Nephron (organoid): ENCODE measurements at regions not wholly inside any gene's neighbourhood (a gene's known extent, or its start where the extent isn't known, plus 50 kb on each side); places are given as distances from the start of the nearest gene placed in this dataset.

Experiments
- H3K27ac Mint-ChIP-seq, 3 experiments: 2 replicates each; pipeline ENCODE4 v1.8.0; 2020; ENCODE audit warnings: mixed read lengths in 3 of 3, mild to moderate bottlenecking in 2 of 3, moderate library complexity in 1 of 3
- H3K27me3 Mint-ChIP-seq: 2 replicates; pipeline ENCODE4 v1.8.0; 2021; ENCODE audit warnings: low read depth, mild to moderate bottlenecking, moderate library complexity, mixed read lengths
- H3K36me3 Mint-ChIP-seq: 2 replicates; pipeline ENCODE4 v1.8.0; 2020; ENCODE audit warnings: low read depth, mixed read lengths
- H3K4me1 Mint-ChIP-seq: 2 replicates; pipeline ENCODE4 v1.8.0; 2020; ENCODE audit warnings: mixed read lengths
- H3K4me3 Mint-ChIP-seq, 3 experiments: 2 replicates each; pipeline ENCODE4 v1.8.0; 2020; ENCODE audit warnings: mild to moderate bottlenecking in 3 of 3, mixed read lengths in 3 of 3, moderate library complexity in 2 of 3
- H3K9me3 Mint-ChIP-seq: 2 replicates; pipeline ENCODE4 v1.8.0; 2020; ENCODE audit warnings: mixed read lengths
- CTCF ChIP-seq, 3 experiments: fragments of 200-600 bp; sonication (generic); IDR thresholded peaks; one replicate each; pipeline ENCODE4 v1.5.0; 2021; ENCODE audit warnings: antibody characterized with exemption in 3 of 3; ENCODE audit not compliant: unreplicated experiment in 3 of 3

GRCh38 chr4:187166886-187167512 is 443.3 kb upstream of the FAT1 start:
- TF ChIP-seq CTCF (IDR thresholded peaks at IDR 0.05; ENCODE audit: unreplicated experiment in 3 of 3): no peak
- H3K4me3 Mint-ChIP-seq: no peak overlapping the region
- no peaks in the 10 kb centered on the region for H3K36me3 Mint-ChIP-seq
- no peaks in the 10 kb centered on the region for H3K27me3 Mint-ChIP-seq
- H3K9me3 Mint-ChIP-seq: no peaks in the 10 kb centered on the region
- H3K4me1 Mint-ChIP-seq: peaks cover 6% of the 10 kb centered on the region
- no peak overlapping the region for H3K27ac Mint-ChIP-seq

GRCh38 chr4:187171706-187172339 is 448.2 kb upstream of the FAT1 start:
- Mint-ChIP-seq H3K27me3 (peaks cover 7% of the 10 kb centered on the region), H3K4me1 (peaks cover 11% of the 10 kb centered on the region), H3K36me3 (no peaks in the 10 kb centered on the region), H3K9me3 (peaks cover 2% of the 10 kb centered on the region), H3K4me3 (no peak overlapping the region), H3K27ac (no peak overlapping the region)
- no peak for TF ChIP-seq CTCF (IDR thresholded peaks at IDR 0.05; ENCODE audit: unreplicated experiment in 3 of 3)

- Mint-ChIP-seq H3K36me3 (no peaks in the 10 kb centered on the region), H3K4me1 (peaks cover 13% of the 10 kb centered on the region), H3K27ac (no peak overlapping the region), H3K27me3 (peaks cover 7% of the 10 kb centered on the region), H3K9me3 (peaks cover 2% of the 10 kb centered on the region), H3K4me3 (no peak overlapping the region)
- no peak for TF ChIP-seq CTCF (IDR thresholded peaks at IDR 0.05; ENCODE audit: unreplicated experiment in 3 of 3)
These were observed 448.7 kb upstream of the FAT1 start for GRCh38 chr4:187172340-187172761.

- H3K36me3 Mint-ChIP-seq: no peaks in the 10 kb centered on the region
- H3K27ac Mint-ChIP-seq: no peak overlapping the region
- H3K4me1 Mint-ChIP-seq: peaks cover 31% of the 10 kb centered on the region
- no peak overlapping the region for H3K4me3 Mint-ChIP-seq
- peaks cover 2% of the 10 kb centered on the region for H3K9me3 Mint-ChIP-seq
- TF ChIP-seq CTCF (IDR thresholded peaks at IDR 0.05; ENCODE audit: unreplicated experiment in 3 of 3): no peak
- H3K27me3 Mint-ChIP-seq: peaks cover 7% of the 10 kb centered on the region
These were observed 451.1 kb upstream of the FAT1 start for GRCh38 chr4:187174749-187175148.

- no peak for TF ChIP-seq CTCF (IDR thresholded peaks at IDR 0.05; ENCODE audit: unreplicated experiment in 3 of 3)
- H3K9me3 Mint-ChIP-seq: peaks cover 2% of the 10 kb centered on the region
- H3K4me1 Mint-ChIP-seq: peaks cover 35% of the 10 kb centered on the region
- no peaks in the 10 kb centered on the region for H3K36me3 Mint-ChIP-seq
- H3K27me3 Mint-ChIP-seq: peaks cover 7% of the 10 kb centered on the region
- H3K4me3 Mint-ChIP-seq: no peak overlapping the region
- no peak overlapping the region for H3K27ac Mint-ChIP-seq
These were observed 451.5 kb upstream of the FAT1 start for GRCh38 chr4:187175197-187175596.
